ENCODE measurements at regions not wholly inside any gene's neighbourhood (a gene's known extent, or its start where the extent isn't known, plus 50 kb on each side); places are given as distances from the start of the nearest gene placed in this dataset.

DNA sequence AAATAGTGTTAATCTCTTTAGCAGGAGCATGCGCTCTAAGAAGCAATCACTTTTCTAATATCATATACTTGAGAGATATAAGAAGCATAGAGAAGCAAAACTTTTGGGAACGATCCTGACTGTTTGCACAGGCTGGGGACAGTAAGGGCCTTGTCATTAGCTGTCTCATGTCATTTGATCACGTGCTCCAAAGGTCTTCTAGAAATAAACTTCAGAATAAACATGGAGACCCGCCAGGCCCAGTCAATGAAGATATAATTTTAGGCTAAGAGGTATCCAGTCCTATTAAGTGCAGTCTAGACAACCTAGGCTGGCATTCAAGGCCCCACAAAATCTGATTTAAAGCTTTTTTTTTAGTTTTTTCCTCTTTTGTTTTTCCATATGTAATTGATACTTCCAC lies 111.0 kb upstream of the APC start:
- Histone ChIP-seq H3K36me3 (replicated peaks; ENCODE audit: low read depth, low read length) (no peaks in the 10 kb centered on the region), H3K9ac (ENCODE audit: low read length) (no peak overlapping the region), H3K4me3 (ENCODE audit: low read length) (no peak overlapping the region), H4K20me1 (ENCODE audit: insufficient read depth, low read length) (no peaks in the 10 kb centered on the region), H3K9me3 (ENCODE audit: insufficient read depth, low read length) (no peaks in the 10 kb centered on the region), H3K79me2 (ENCODE audit: low read length) (no peaks in the 10 kb centered on the region), H2AFZ (ENCODE audit: low read depth, low read length) (no peak overlapping the region), H3K27me3 (ENCODE audit: low read depth, low read length) (no peaks in the 10 kb centered on the region), H3K27ac (ENCODE audit: low read length) (no peak overlapping the region), H3K4me1 (ENCODE audit: low read length) (peaks cover 17% of the 10 kb centered on the region), H3K4me2 (ENCODE audit: low read length) (no peak overlapping the region)
- TF ChIP-seq, protein P1, sequence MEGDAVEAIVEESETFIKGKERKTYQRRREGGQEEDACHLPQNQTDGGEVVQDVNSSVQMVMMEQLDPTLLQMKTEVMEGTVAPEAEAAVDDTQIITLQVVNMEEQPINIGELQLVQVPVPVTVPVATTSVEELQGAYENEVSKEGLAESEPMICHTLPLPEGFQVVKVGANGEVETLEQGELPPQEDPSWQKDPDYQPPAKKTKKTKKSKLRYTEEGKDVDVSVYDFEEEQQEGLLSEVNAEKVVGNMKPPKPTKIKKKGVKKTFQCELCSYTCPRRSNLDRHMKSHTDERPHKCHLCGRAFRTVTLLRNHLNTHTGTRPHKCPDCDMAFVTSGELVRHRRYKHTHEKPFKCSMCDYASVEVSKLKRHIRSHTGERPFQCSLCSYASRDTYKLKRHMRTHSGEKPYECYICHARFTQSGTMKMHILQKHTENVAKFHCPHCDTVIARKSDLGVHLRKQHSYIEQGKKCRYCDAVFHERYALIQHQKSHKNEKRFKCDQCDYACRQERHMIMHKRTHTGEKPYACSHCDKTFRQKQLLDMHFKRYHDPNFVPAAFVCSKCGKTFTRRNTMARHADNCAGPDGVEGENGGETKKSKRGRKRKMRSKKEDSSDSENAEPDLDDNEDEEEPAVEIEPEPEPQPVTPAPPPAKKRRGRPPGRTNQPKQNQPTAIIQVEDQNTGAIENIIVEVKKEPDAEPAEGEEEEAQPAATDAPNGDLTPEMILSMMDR (IDR thresholded peaks at IDR 0.05; ENCODE audit: low read depth, low read length), result no peak
- no peak for TF ChIP-seq EZH2phosphoT487 (IDR thresholded peaks at IDR 0.05; ENCODE audit: low read depth)

DNA sequence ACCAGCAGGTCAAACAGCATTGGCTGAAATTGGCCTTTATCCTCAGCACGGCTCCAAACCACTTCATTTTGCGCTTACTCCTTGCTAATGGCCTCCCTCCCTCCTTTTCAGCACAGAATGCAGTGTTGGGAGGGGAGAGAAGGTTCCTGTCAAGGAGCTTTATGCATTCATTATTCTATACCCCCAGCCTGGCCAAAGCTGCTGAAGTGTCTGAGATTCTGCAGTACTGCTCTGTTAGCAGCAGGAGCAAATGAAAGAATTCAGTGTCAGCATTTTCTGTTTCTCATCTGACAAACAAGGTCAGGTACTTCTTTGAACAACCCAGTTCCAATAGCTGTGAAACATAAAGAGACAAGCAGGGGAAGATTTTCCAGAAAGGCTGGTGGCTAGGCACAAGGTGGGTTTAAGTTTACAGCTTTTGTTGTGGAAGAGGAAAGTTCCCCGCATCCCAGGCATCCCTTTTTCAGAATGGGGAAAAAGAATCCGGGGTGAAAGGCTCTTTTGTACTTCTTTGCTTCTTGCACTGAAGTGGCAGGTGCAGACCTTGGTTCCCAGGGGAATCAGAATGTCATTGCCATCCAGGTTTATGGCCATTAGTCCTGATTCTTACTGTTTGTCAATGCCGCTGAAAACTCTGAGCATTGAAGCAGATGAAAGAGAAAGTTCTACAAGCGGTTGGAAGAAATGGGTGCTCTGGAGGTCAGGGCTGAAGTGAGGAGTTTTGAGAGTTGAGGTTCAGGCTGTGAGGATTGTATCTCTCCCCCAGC lies 109.3 kb upstream of the APC start:
- no peak for TF ChIP-seq EZH2phosphoT487 (IDR thresholded peaks at IDR 0.05; ENCODE audit: low read depth)
- TF ChIP-seq, protein P1 (IDR thresholded peaks at IDR 0.05; ENCODE audit: low read depth, low read length), result no peak
- no peak overlapping the region for H3K4me2 ChIP-seq (ENCODE audit: low read length)

DNA sequence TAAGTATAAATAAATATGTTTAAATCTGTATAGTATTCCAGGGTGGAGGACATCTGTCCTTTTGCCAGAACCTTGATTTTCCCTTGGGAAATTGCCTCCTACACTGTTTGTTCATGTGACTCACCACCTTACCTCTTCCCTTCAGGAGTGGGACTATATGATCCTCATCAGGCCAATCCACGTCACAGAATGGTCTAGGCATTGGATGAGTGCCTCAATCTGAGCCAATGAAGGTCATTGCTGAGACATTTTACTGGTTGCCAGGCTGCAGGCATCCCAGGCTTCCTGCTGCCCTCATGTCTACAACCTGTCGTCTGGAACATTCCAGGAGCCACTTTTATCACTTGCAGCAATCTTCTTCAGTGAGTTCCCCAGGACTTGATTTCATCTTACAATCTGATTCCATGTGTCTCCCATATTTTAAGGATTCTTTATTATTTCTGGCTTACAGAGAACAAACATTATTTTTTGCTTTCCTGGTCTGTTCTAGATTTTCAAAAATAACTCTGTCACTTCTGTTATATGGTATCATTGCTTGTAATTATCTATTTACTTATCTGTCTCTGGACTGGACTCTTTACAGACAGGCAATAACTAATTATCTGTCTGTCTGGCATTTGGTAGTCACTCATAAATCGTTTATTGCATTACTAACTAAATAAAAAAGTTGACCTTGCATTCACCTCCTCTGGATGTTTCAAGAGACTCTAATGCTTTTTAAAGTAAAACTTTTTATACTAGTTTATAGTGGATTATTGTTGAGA lies 107.3 kb upstream of the APC start:
- no peak overlapping the region for H2AFZ ChIP-seq (ENCODE audit: low read depth, low read length)
- no peak overlapping the region for H3K4me3 ChIP-seq (ENCODE audit: low read length)
- no peaks in the 10 kb centered on the region for H4K20me1 ChIP-seq (ENCODE audit: insufficient read depth, low read length)

More for the DNA sequence above, 109.3 kb upstream of the APC start:
- Histone ChIP-seq H3K4me3 (ENCODE audit: low read length) (no peak overlapping the region), H2AFZ (ENCODE audit: low read depth, low read length) (no peak overlapping the region), H3K4me1 (ENCODE audit: low read length) (peaks cover 5% of the 10 kb centered on the region; the same call in 1 of the 2 replicates), H3K9me3 (ENCODE audit: insufficient read depth, low read length) (no peaks in the 10 kb centered on the region), H3K79me2 (ENCODE audit: low read length) (no peaks in the 10 kb centered on the region), H4K20me1 (ENCODE audit: insufficient read depth, low read length) (no peaks in the 10 kb centered on the region), H3K36me3 (replicated peaks; ENCODE audit: low read depth, low read length) (no peaks in the 10 kb centered on the region), H3K27ac (ENCODE audit: low read length) (no peak overlapping the region), H3K9ac (ENCODE audit: low read length) (no peak overlapping the region), H3K27me3 (ENCODE audit: low read depth, low read length) (no peaks in the 10 kb centered on the region)

DNA sequence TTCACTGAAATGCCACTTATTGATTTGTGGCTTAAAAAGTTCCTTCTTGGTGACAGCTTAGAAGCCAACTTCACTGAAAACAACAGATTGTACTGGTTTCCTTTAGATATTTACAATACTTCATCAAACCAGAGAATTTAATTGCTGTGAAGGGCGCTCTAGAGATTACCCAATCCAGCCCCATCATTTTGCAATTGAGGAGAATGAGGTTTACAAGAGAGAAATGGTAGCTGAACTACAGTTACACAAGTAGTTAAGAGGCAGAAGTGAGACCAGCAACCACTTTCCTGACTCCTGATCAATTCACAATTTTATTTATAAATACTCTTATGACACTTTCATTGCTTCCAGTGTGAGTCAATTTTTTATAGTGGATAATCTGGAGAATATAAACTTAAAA lies 103.5 kb upstream of the APC start:
- no peak overlapping the region for H3K4me3 ChIP-seq (ENCODE audit: low read length)
- H3K4me2 ChIP-seq (ENCODE audit: low read length), result no peak overlapping the region
- H3K9me3 ChIP-seq (ENCODE audit: insufficient read depth, low read length), result no peaks in the 10 kb centered on the region
- H3K79me2 ChIP-seq (ENCODE audit: low read length), result no peaks in the 10 kb centered on the region
- H3K27ac ChIP-seq (ENCODE audit: low read length), result no peak overlapping the region
- no peaks in the 10 kb centered on the region for H3K4me1 ChIP-seq (ENCODE audit: low read length)
- no peaks in the 10 kb centered on the region for H4K20me1 ChIP-seq (ENCODE audit: insufficient read depth, low read length)
- no peak for TF ChIP-seq EZH2phosphoT487 (IDR thresholded peaks at IDR 0.05; ENCODE audit: low read depth)
- TF ChIP-seq, protein P1 (IDR thresholded peaks at IDR 0.05; ENCODE audit: low read depth, low read length), result no peak
- no peaks in the 10 kb centered on the region for H3K27me3 ChIP-seq (ENCODE audit: low read depth, low read length)
- H3K9ac ChIP-seq (ENCODE audit: low read length), result no peak overlapping the region
- H3K36me3 ChIP-seq (replicated peaks; ENCODE audit: low read depth, low read length), result no peaks in the 10 kb centered on the region
- H2AFZ ChIP-seq (ENCODE audit: low read depth, low read length), result no peak overlapping the region

More for the DNA sequence above, 107.3 kb upstream of the APC start:
- H3K36me3 ChIP-seq (replicated peaks; ENCODE audit: low read depth, low read length), result no peaks in the 10 kb centered on the region
- no peak for TF ChIP-seq EZH2phosphoT487 (IDR thresholded peaks at IDR 0.05; ENCODE audit: low read depth)
- TF ChIP-seq, protein P1 (IDR thresholded peaks at IDR 0.05; ENCODE audit: low read depth, low read length), result no peak
- H3K9ac ChIP-seq (ENCODE audit: low read length), result no peak overlapping the region
- no peaks in the 10 kb centered on the region; the same call in 1 of the 2 replicates for H3K4me1 ChIP-seq (ENCODE audit: low read length)
- H3K27me3 ChIP-seq (ENCODE audit: low read depth, low read length), result no peaks in the 10 kb centered on the region
- no peaks in the 10 kb centered on the region for H3K9me3 ChIP-seq (ENCODE audit: insufficient read depth, low read length)
- no peaks in the 10 kb centered on the region for H3K79me2 ChIP-seq (ENCODE audit: low read length)
- H3K27ac ChIP-seq (ENCODE audit: low read length), result no peak overlapping the region
- no peak overlapping the region for H3K4me2 ChIP-seq (ENCODE audit: low read length)
